OCI-LY1 (cell line): ENCODE measurements at regions not wholly inside any gene's neighbourhood (a gene's known extent, or its start where the extent isn't known, plus 50 kb on each side); places are given as distances from the start of the nearest gene placed in this dataset.

Experiments
- EZH2 ChIP-seq: fragments of 200-600 bp; sonication (generic), shearing (Covaris generic); IDR thresholded peaks from 2 replicates; pipeline ENCODE4 v1.8.0; 2017; ENCODE audit warnings: borderline replicate concordance, mixed run types, mild to moderate bottlenecking, antibody characterized with exemption, low read length, moderate library complexity, mixed read lengths
- TF ChIP-seq, protein P1 (sequence below): fragments of 200-600 bp; sonication (generic), shearing (Covaris generic); IDR thresholded peaks from 2 replicates; pipeline ENCODE4 v1.5.1; 2017; ENCODE audit warnings: mild to moderate bottlenecking, antibody characterized with exemption, low read length, moderate library complexity, mixed read lengths

DNA sequence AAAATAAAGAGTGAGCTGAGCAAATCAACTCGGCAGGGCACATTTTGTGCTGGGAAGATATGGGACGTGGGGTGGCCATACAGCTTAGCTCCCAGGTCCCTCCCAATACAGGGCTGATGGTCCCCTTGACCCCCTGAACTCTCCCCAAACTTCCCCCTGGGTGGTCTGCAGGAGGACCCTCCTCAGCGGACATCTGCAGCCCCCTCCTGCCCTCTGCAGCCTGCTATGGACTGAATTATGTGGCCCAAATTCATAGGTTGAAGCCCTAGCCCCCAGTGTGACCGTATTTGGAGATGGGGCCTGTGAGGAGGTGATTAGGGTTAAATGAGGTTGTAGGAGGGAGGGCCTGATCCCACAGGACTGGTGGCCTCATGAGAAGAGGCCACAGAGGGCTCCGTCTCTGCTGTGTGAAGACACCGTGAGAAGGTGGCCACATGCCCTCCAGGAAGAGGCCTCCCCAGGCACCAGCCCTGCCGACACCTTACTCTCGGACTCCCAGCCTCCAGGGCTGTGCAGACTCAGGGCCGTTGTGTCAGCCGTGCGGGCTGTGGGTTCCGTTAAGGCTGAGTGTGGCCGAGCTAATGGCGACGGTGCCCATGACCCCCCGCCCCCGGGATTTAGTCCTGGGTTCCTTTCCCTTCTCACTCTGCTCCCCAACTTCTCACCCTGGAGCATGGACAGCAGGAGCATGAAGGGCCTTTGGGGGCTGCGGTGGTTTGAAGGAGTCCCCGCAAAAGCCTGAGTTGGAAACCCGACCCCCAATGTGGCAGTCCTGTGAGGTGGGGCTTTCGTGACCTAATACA lies 1042.8 kb downstream of the BRD1 start:
- TF ChIP-seq, protein P1, sequence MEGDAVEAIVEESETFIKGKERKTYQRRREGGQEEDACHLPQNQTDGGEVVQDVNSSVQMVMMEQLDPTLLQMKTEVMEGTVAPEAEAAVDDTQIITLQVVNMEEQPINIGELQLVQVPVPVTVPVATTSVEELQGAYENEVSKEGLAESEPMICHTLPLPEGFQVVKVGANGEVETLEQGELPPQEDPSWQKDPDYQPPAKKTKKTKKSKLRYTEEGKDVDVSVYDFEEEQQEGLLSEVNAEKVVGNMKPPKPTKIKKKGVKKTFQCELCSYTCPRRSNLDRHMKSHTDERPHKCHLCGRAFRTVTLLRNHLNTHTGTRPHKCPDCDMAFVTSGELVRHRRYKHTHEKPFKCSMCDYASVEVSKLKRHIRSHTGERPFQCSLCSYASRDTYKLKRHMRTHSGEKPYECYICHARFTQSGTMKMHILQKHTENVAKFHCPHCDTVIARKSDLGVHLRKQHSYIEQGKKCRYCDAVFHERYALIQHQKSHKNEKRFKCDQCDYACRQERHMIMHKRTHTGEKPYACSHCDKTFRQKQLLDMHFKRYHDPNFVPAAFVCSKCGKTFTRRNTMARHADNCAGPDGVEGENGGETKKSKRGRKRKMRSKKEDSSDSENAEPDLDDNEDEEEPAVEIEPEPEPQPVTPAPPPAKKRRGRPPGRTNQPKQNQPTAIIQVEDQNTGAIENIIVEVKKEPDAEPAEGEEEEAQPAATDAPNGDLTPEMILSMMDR, result no peak
- TF ChIP-seq EZH2, result no peak
